NB4 (cell line): ENCODE measurements at regions not wholly inside any gene's neighbourhood (a gene's known extent, or its start where the extent isn't known, plus 50 kb on each side); places are given as distances from the start of the nearest gene placed in this dataset.

Source experiments
- MYC ChIP-seq: IDR thresholded peaks from 2 replicates; pipeline ENCODE4 v1.6.1; 2011; ENCODE audit warnings: low read depth, low read length
- POLR2A ChIP-seq: IDR thresholded peaks from 2 replicates; pipeline ENCODE4 v1.6.1; 2011; ENCODE audit warnings: mild to moderate bottlenecking; ENCODE audit not compliant: insufficient read length; ENCODE audit errors: extremely low read depth
- TF ChIP-seq, protein P1 (sequence below): IDR thresholded peaks from one replicate; pipeline ENCODE4 v1.5.1; 2012; ENCODE audit warnings: low read depth, low read length

DNA sequence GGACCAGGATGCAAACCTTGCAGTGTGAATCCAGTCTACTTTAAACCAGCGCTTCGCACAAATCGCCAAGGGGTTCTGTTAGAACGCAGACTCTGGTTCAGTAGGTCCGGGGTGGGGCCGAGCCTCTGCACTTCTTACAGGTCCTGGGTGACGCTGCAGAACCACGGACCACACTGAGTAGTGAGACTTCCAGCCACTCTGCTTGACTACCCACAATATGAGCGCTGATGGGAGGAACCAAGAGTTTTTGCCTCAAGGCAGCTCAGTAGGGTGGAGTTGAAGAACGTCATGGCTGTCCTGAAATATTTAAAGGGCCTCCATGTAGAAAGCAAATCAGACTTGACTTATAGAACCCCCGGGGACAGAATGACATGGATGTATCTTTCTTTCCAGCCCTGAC lies 138.0 kb upstream of the CRY1 start:
- TF ChIP-seq, protein P1, sequence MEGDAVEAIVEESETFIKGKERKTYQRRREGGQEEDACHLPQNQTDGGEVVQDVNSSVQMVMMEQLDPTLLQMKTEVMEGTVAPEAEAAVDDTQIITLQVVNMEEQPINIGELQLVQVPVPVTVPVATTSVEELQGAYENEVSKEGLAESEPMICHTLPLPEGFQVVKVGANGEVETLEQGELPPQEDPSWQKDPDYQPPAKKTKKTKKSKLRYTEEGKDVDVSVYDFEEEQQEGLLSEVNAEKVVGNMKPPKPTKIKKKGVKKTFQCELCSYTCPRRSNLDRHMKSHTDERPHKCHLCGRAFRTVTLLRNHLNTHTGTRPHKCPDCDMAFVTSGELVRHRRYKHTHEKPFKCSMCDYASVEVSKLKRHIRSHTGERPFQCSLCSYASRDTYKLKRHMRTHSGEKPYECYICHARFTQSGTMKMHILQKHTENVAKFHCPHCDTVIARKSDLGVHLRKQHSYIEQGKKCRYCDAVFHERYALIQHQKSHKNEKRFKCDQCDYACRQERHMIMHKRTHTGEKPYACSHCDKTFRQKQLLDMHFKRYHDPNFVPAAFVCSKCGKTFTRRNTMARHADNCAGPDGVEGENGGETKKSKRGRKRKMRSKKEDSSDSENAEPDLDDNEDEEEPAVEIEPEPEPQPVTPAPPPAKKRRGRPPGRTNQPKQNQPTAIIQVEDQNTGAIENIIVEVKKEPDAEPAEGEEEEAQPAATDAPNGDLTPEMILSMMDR = no peak
- no peak for TF ChIP-seq POLR2A
- no peak for TF ChIP-seq MYC
